ENCODE measurements at regions not wholly inside any gene's neighbourhood (a gene's known extent, or its start where the extent isn't known, plus 50 kb on each side); places are given as distances from the start of the nearest gene placed in this dataset.

- DNase-seq (ENCODE audit: low read depth): no peak
- H3K4me3 ChIP-seq (ENCODE audit: low read depth, low read length): no peak overlapping the region
- TF ChIP-seq, protein P1, sequence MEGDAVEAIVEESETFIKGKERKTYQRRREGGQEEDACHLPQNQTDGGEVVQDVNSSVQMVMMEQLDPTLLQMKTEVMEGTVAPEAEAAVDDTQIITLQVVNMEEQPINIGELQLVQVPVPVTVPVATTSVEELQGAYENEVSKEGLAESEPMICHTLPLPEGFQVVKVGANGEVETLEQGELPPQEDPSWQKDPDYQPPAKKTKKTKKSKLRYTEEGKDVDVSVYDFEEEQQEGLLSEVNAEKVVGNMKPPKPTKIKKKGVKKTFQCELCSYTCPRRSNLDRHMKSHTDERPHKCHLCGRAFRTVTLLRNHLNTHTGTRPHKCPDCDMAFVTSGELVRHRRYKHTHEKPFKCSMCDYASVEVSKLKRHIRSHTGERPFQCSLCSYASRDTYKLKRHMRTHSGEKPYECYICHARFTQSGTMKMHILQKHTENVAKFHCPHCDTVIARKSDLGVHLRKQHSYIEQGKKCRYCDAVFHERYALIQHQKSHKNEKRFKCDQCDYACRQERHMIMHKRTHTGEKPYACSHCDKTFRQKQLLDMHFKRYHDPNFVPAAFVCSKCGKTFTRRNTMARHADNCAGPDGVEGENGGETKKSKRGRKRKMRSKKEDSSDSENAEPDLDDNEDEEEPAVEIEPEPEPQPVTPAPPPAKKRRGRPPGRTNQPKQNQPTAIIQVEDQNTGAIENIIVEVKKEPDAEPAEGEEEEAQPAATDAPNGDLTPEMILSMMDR (IDR thresholded peaks at IDR 0.05; ENCODE audit: insufficient read depth, low read length): no peak
Observed at GRCh38 chr9:96173640-96174039, 128.3 kb downstream of the HSD17B3 start.

- no peak overlapping the region for H3K4me3 ChIP-seq (ENCODE audit: low read depth, low read length)
- no peak for DNase-seq (ENCODE audit: low read depth)
- TF ChIP-seq, protein P1 (IDR thresholded peaks at IDR 0.05; ENCODE audit: insufficient read depth, low read length): no peak
Observed at GRCh38 chr9:96172797-96173196, 129.2 kb downstream of the HSD17B3 start.

DNA sequence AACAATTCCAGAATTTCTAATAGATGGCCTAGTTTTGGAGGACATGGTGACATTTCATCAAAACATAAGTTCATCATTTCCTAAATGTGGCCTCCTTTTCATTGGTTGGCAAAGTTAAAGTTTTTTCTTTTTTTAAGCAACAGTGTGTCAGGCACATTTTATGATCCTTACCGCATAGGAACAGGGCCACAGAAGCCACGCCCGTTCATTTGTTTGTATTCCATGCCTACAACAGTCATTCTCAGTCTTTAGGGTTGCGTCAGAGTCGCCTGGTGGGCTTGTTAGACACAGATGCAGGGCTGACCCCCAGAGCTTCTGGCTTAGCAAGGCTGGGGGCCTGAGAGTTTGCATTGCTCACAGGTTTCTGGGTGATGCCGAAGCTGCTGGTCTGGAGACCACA lies 130.2 kb downstream of the HSD17B3 start:
- DNase-seq (ENCODE audit: low read depth): no peak
- H3K4me3 ChIP-seq (ENCODE audit: low read depth, low read length): no peak overlapping the region
- TF ChIP-seq, protein P1 (IDR thresholded peaks at IDR 0.05; ENCODE audit: insufficient read depth, low read length): no peak

GRCh38 chr9:96169901-96170300 lies 132.1 kb downstream of the HSD17B3 start:
- no peak overlapping the region for H3K4me3 ChIP-seq (ENCODE audit: low read depth, low read length)
- TF ChIP-seq, protein P1 (IDR thresholded peaks at IDR 0.05; ENCODE audit: insufficient read depth, low read length): no peak
- no peak for DNase-seq (ENCODE audit: low read depth)

DNA sequence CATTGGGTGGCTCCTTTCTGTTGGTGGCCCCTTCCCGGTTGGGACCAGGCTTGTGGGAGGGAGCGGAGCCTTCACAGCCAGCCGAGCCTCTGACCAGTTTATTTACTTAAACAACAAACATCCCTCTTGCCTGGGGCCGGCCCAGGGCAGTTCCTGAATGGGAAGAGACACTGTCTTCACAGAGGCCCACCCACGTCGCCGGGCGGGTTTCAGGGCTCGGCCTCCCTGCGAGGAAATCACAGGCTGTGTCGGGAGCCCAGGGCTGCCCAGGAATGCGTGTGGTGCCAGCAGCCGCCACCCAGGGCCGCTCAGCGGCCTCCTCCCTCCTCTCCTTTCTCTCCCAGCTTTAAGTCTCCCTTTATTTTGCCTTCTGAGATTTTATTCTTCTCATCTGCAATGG lies 132.5 kb downstream of the HSD17B3 start:
- H3K4me3 ChIP-seq (ENCODE audit: low read depth, low read length): no peak overlapping the region
- TF ChIP-seq, protein P1 (IDR thresholded peaks at IDR 0.05; ENCODE audit: insufficient read depth, low read length): no peak
- no peak for DNase-seq (ENCODE audit: low read depth)

DNA sequence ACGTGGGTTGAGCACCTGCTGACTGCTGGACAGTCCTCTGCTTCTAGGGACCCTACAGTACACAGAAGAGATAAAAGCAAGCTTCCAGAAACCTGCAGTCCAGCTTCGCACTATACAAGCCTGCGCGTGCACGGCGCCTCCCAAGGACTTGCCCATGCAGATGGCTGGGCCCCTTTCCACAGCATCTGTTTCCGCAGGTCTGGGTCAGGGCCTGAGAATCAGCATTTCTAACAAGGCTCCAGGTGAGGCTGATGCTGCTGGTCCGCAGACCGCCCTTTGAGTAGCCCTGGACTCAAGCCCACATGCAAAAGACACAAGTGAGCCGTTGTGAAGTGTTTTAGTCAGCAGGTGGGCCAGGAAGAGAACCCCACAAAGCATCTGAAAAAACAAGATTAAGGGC lies 133.1 kb downstream of the HSD17B3 start:
- DNase-seq (ENCODE audit: low read depth): no peak
- TF ChIP-seq, protein P1 (IDR thresholded peaks at IDR 0.05; ENCODE audit: insufficient read depth, low read length): no peak
- no peak overlapping the region for H3K4me3 ChIP-seq (ENCODE audit: low read depth, low read length)

- H3K4me3 ChIP-seq (ENCODE audit: low read depth, low read length): no peak overlapping the region
- TF ChIP-seq, protein P1 (IDR thresholded peaks at IDR 0.05; ENCODE audit: insufficient read depth, low read length): no peak
- DNase-seq (ENCODE audit: low read depth): no peak
Observed at GRCh38 chr9:96167011-96167410, 135.0 kb downstream of the HSD17B3 start.
